Keratinocyte (primary cell): ENCODE measurements at regions not wholly inside any gene's neighbourhood (a gene's known extent, or its start where the extent isn't known, plus 50 kb on each side); places are given as distances from the start of the nearest gene placed in this dataset.

Experiments
- CTCF ChIP-seq, 3 experiments: IDR thresholded peaks in 1 of 3; conservative IDR thresholded peaks in 1 of 3; optimal IDR thresholded peaks in 1 of 3; 2 replicates in 2 of 3; 3 replicates in 1 of 3; pipeline versions ENCODE3 to v1.5.1; 2011; ENCODE audit warnings: low read length in 3 of 3, mild to moderate bottlenecking in 3 of 3, moderate library complexity in 2 of 3, control low read depth in 1 of 3, inconsistent platforms in 1 of 3; ENCODE audit not compliant: insufficient read depth in 2 of 3; ENCODE audit errors: extremely low read depth in 1 of 3
- EZH2 ChIP-seq: IDR thresholded peaks from one replicate; pipeline ENCODE4 v1.6.1; 2012; ENCODE audit warnings: inconsistent platforms, mild to moderate bottlenecking, low read length, moderate library complexity

- no peak for TF ChIP-seq CTCF (optimal IDR thresholded peaks at IDR 0.05 in 1 of 3, IDR thresholded peaks at IDR 0.05 in 1 of 3, conservative IDR thresholded peaks at IDR 0.05 in 1 of 3; ENCODE audit: extremely low read depth in 1 of 3, insufficient read depth in 2 of 3, low read length in 3 of 3)
- no peak for TF ChIP-seq EZH2
Observed at GRCh38 chr3:177906578-177907229, 629.5 kb upstream of the KCNMB2 start.
